ENCODE measurements at regions not wholly inside any gene's neighbourhood (a gene's known extent, or its start where the extent isn't known, plus 50 kb on each side); places are given as distances from the start of the nearest gene placed in this dataset.

DNA sequence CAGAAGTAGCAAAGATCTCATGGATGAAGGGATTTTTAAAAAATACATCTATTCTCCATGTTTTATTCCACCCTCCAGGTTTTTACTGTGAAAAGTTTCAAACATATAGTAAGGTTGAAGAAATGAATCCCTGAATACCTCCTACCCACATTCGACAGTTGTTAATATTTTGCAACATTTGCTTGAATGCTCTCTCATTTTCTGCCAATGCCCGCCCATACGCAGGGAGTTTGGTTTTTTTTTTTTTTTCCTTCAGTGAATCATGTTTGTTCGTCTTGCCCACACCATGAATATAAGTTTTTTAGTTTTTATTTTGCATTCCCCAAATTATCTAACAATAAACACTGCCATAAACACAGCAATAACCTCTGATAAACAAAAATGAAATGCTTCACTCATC is 82.9 kb downstream of the MAP1LC3B2 start:
- no peak for ATAC-seq
- intact Hi-C loops (cut with DNase I): no loop called here
- Histone ChIP-seq H3K27ac (no peak overlapping the region), H3K36me3 (no peaks in the 10 kb centered on the region), H3K27me3 (ENCODE audit: low read depth) (no peaks in the 10 kb centered on the region), H3K4me1 (peaks cover 6% of the 10 kb centered on the region), H3K4me3 (no peak overlapping the region), H3K9me3 (no peaks in the 10 kb centered on the region)
- no peak for TF ChIP-seq CTCF (IDR thresholded peaks at IDR 0.05)
- DNase-seq: no peak

DNA sequence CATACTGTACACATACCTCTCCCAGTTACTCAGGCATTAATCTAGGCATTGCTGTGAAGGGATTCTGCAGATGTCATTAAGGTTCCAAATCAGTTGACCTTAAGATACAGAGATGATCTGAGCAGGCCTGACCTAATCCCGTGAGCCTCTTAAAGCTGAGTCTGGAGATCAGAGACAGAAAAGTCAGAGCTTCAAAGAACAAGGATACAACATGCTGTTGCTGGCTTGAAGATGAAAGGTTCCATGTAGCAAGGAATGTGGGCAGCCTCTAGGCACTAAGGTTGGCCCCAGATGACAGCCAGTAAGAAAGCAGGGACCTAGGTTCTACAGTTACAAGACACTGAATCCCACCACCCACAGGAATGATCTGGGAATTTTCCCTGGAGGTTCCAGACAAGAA is 81.1 kb downstream of the MAP1LC3B2 start:
- no peak for TF ChIP-seq CTCF (IDR thresholded peaks at IDR 0.05)
- DNase-seq: no peak
- ATAC-seq: no peak

GRCh38 chr12:116639765-116640164 is 80.6 kb downstream of the MAP1LC3B2 start:
- ATAC-seq: no peak
- no peak for TF ChIP-seq CTCF (IDR thresholded peaks at IDR 0.05)
- no peak overlapping the region for H3K27ac ChIP-seq
- DNase-seq: no peak
- H3K4me3 ChIP-seq: no peak overlapping the region
- intact Hi-C loops (cut with DNase I): no loop called here
- no peaks in the 10 kb centered on the region for H3K36me3 ChIP-seq
- no peaks in the 10 kb centered on the region for H3K9me3 ChIP-seq
- H3K27me3 ChIP-seq (ENCODE audit: low read depth): no peaks in the 10 kb centered on the region
- peaks cover 26% of the 10 kb centered on the region for H3K4me1 ChIP-seq

More for the DNA sequence above, 81.1 kb downstream of the MAP1LC3B2 start:
- Histone ChIP-seq H3K36me3 (no peaks in the 10 kb centered on the region), H3K4me1 (peaks cover 21% of the 10 kb centered on the region), H3K9me3 (no peaks in the 10 kb centered on the region), H3K4me3 (no peak overlapping the region), H3K27me3 (ENCODE audit: low read depth) (no peaks in the 10 kb centered on the region), H3K27ac (no peak overlapping the region)
- intact Hi-C loops (cut with DNase I): no loop called here

DNA sequence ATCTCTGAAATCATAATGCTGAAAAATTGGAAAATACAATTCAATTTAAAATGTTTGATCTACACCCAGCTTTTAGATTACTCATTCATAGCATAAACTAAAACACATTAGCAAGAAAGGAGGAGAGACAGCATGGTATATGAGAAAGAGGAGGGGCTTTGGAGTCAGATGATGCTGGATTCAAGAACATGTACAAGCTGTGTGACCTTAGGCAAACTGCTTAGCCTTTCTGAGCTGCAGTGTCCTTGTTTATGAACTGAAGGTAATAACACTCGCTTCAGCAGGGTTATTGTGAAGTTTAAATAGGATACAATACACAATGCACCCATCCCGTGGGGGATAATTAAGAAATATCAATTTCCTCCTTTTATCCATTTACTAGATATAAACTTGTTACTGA is 79.2 kb downstream of the MAP1LC3B2 start:
- intact Hi-C loops (cut with DNase I): no loop called here
- no peak for TF ChIP-seq CTCF (IDR thresholded peaks at IDR 0.05)

GRCh38 chr12:116637589-116638150 is 78.5 kb downstream of the MAP1LC3B2 start:
- no peak for TF ChIP-seq CTCF (IDR thresholded peaks at IDR 0.05)
- H3K9me3 ChIP-seq: no peaks in the 10 kb centered on the region
- intact Hi-C loops (cut with DNase I): no loop called here
- no peak for ATAC-seq
- no peak for DNase-seq
- no peak overlapping the region for H3K4me3 ChIP-seq
- no peaks in the 10 kb centered on the region for H3K36me3 ChIP-seq
- H3K27me3 ChIP-seq (ENCODE audit: low read depth): no peaks in the 10 kb centered on the region
- no peak overlapping the region for H3K27ac ChIP-seq
- H3K4me1 ChIP-seq: peaks cover 28% of the 10 kb centered on the region

More for the DNA sequence above, 79.2 kb downstream of the MAP1LC3B2 start:
- no peaks in the 10 kb centered on the region for H3K27me3 ChIP-seq (ENCODE audit: low read depth)
- peaks cover 28% of the 10 kb centered on the region for H3K4me1 ChIP-seq
- no peaks in the 10 kb centered on the region for H3K36me3 ChIP-seq
- DNase-seq (no peak), ATAC-seq (no peak)
- no peak overlapping the region for H3K27ac ChIP-seq
- no peak overlapping the region for H3K4me3 ChIP-seq
- no peaks in the 10 kb centered on the region for H3K9me3 ChIP-seq
